Panc1 (cell line): ENCODE measurements at regions not wholly inside any gene's neighbourhood (a gene's known extent, or its start where the extent isn't known, plus 50 kb on each side); places are given as distances from the start of the nearest gene placed in this dataset.

Experiments used
- ATAC-seq: fragments of 200-7000 bp; cut with Tn5 transposase; 2 replicates; pipeline ENCODE4 v1.9.1; 2020; ENCODE audit warnings: mild to moderate bottlenecking, moderate library complexity
- BruUV-seq: library from RNA; stranded (reverse); fragments of 400-500 nt; replicated peaks from 2 replicates; lab custom pipeline; 2021; lab: Mats Ljungman, UMichigan
- CTCF ChIA-PET: fragments of 300-600 bp; sonication (Branson Sonifier 250); formaldehyde crosslinking; loops from one replicate; lab custom pipeline; 2022; ENCODE audit warnings: antibody characterized with exemption; lab: Charles Lee
- POLR2A ChIA-PET: fragments of 300-600 bp; sonication (Branson Sonifier 250); formaldehyde crosslinking; loops from one replicate; lab custom pipeline; 2022; ENCODE audit warnings: antibody characterized with exemption; lab: Charles Lee
- DNase-seq: peaks from one replicate; pipeline ENCODE4 v3.0.0-alpha.2; 2010; ENCODE audit warnings: low read depth, low spot score
- H3K27ac ChIP-seq: 2 replicates; pipeline ENCODE4 v1.5.1; 2011; ENCODE audit warnings: mild to moderate bottlenecking, low read length, inconsistent platforms
- H3K27me3 ChIP-seq: fragments of 200-500 bp; sonication (Bioruptor generic); 2 replicates; pipeline ENCODE4 v1.6.0; 2014; ENCODE audit warnings: low read length, inconsistent platforms; ENCODE audit not compliant: control insufficient read depth, insufficient read depth
- H3K36me3 ChIP-seq: fragments of 200-500 bp; sonication (Bioruptor generic); 2 replicates; pipeline ENCODE4 v1.5.1; 2014; ENCODE audit warnings: inconsistent platforms, mild to moderate bottlenecking, low read length, moderate library complexity; ENCODE audit not compliant: control insufficient read depth, insufficient read depth
- H3K4me1 ChIP-seq: 2 replicates; pipeline ENCODE4 v1.5.1; 2011; ENCODE audit warnings: inconsistent platforms, mild to moderate bottlenecking, low read length, moderate library complexity; ENCODE audit not compliant: control insufficient read depth, insufficient read depth
- H3K4me3 ChIP-seq, 2 experiments: 2 replicates each; pipeline ENCODE4 v1.5.1; 2011 to 2012; ENCODE audit warnings: low read depth in 2 of 2, low read length in 2 of 2, mild to moderate bottlenecking in 2 of 2, inconsistent platforms in 1 of 2, moderate library complexity in 1 of 2
- H3K9me3 ChIP-seq: fragments of 200-500 bp; sonication (Bioruptor generic); 2 replicates; pipeline ENCODE4 v1.5.1; 2014; ENCODE audit warnings: low read depth, mild to moderate bottlenecking, inconsistent platforms, low read length, moderate library complexity; ENCODE audit not compliant: control insufficient read depth, insufficient read depth
- CTCF ChIP-seq: fragments of 450-650 bp; IDR thresholded peaks from 2 replicates; pipeline ENCODE4 v1.5.1; 2017; ENCODE audit warnings: mild to moderate bottlenecking
- POLR2AphosphoS5 ChIP-seq: IDR thresholded peaks from 2 replicates; pipeline ENCODE4 v1.6.1; 2012; ENCODE audit warnings: mild to moderate bottlenecking, low read depth, low read length, moderate library complexity
- REST ChIP-seq, 2 experiments: IDR thresholded peaks; 2 replicates each; pipeline ENCODE4 v1.6.1; 2011 to 2012; ENCODE audit warnings: low read depth in 2 of 2, control low read depth in 1 of 2, low read length in 1 of 2, mild to moderate bottlenecking in 1 of 2, moderate library complexity in 1 of 2; ENCODE audit not compliant: insufficient read depth in 1 of 2
- SIN3A ChIP-seq: IDR thresholded peaks from 2 replicates; pipeline ENCODE4 v1.6.1; 2012; ENCODE audit warnings: low read depth, mild to moderate bottlenecking, low read length, moderate library complexity, borderline replicate concordance; ENCODE audit not compliant: insufficient read depth
- TCF7L2 ChIP-seq: IDR thresholded peaks from 2 replicates; pipeline ENCODE4 v1.6.1; 2011; ENCODE audit warnings: mild to moderate bottlenecking, low read depth, low read length, inconsistent platforms
- in situ Hi-C: cut with HindIII; loops from 2 replicates; pipeline ENCODE4 v1.10.0; 2016; ENCODE audit warnings: low sequenced_read_pairs, low pct_unique_long_range_greater_than_20kb
- intact Hi-C: fragments of 100-400 bp; cut with micrococcal nuclease; formaldehyde crosslinking; loops from one replicate; pipeline ENCODE4 v1.10.0; 2022; ENCODE audit not compliant: unreplicated experiment

- Histone ChIP-seq H3K27me3 (no peaks in the 10 kb centered on the region), H3K36me3 (no peaks in the 10 kb centered on the region), H3K9me3 (no peaks in the 10 kb centered on the region), H3K4me3 (no peak overlapping the region), H3K27ac (no peak overlapping the region), H3K4me1 (no peaks in the 10 kb centered on the region)
- no TSS peak for BruUV-seq
- DNase-seq: no peak
- in situ Hi-C loops: no loop called here
- ChIA-PET CTCF (no interaction called here), POLR2A (no interaction called here)
- TF ChIP-seq POLR2AphosphoS5: no peak
- TF ChIP-seq SIN3A: no peak
- no peak for TF ChIP-seq TCF7L2
- no peak for TF ChIP-seq CTCF
- TF ChIP-seq REST (IDR thresholded peaks at IDR 0.05; ENCODE audit: insufficient read depth in 1 of 2, low read depth in 2 of 2, low read length in 1 of 2): no peak
- intact Hi-C loops: no loop called here
- no peak for ATAC-seq
These were observed 1158.7 kb upstream of the EYS start for GRCh38 chr6:66865771-66866170.

- in situ Hi-C loops (no loop called here), intact Hi-C loops (no loop called here)
- no peak overlapping the region for H3K4me3 ChIP-seq
- H3K27me3 ChIP-seq: no peaks in the 10 kb centered on the region
- ChIA-PET POLR2A (no interaction called here), CTCF (no interaction called here)
- no peak overlapping the region for H3K27ac ChIP-seq
- H3K4me1 ChIP-seq: no peaks in the 10 kb centered on the region
- ATAC-seq: no peak
- TF ChIP-seq CTCF (no peak), SIN3A (no peak), REST (IDR thresholded peaks at IDR 0.05; ENCODE audit: insufficient read depth in 1 of 2, low read depth in 2 of 2, low read length in 1 of 2) (no peak), POLR2AphosphoS5 (no peak)
- no TSS peak for BruUV-seq
- no peaks in the 10 kb centered on the region for H3K36me3 ChIP-seq
- no peaks in the 10 kb centered on the region for H3K9me3 ChIP-seq
- no peak for DNase-seq
These were observed 1154.0 kb upstream of the EYS start for GRCh38 chr6:66861007-66861541.
